HEK293 (cell line): ENCODE measurements at regions not wholly inside any gene's neighbourhood (a gene's known extent, or its start where the extent isn't known, plus 50 kb on each side); places are given as distances from the start of the nearest gene placed in this dataset.

Source experiments
- CTCF ChIA-PET: fragments of 350-600 bp; formaldehyde crosslinking; extraction: SDS; loops from one replicate; lab custom pipeline; 2021; ENCODE audit warnings: antibody characterized with exemption; lab: Yijun Ruan, JAX
- POLR2A ChIA-PET: fragments of 300-600 bp; formaldehyde crosslinking; extraction: SDS; loops from one replicate; lab custom pipeline; 2020; ENCODE audit warnings: antibody characterized with exemption, inconsistent platforms; lab: Yijun Ruan, JAX
- H3K27ac ChIP-seq: fragments of 200-500 bp; sonication (Bioruptor generic); 2 replicates; pipeline ENCODE4 v1.5.1; 2014; ENCODE audit warnings: low read depth, low read length, control low read depth, inconsistent platforms; ENCODE audit errors: extremely low read depth
- H3K36me3 ChIP-seq, 2 experiments: fragments of 200-500 bp in 1 of 2; sonication (Bioruptor generic) in 1 of 2; 1 replicate in 1 of 2; 2 replicates in 1 of 2; pipeline ENCODE4 v1.5.1; 2014 to 2017; ENCODE audit warnings: inconsistent platforms in 2 of 2, low read length in 2 of 2; ENCODE audit not compliant: control insufficient read depth in 2 of 2, insufficient read depth in 1 of 2
- H3K4me1 ChIP-seq: fragments of 200-500 bp; sonication (Bioruptor generic); 2 replicates; pipeline ENCODE4 v1.5.1; 2014; ENCODE audit warnings: mild to moderate bottlenecking, low read length, inconsistent platforms; ENCODE audit not compliant: control insufficient read depth, insufficient read depth
- H3K4me3 ChIP-seq: 2 replicates; pipeline ENCODE4 v1.5.1; 2011; ENCODE audit warnings: low read depth, mild to moderate bottlenecking, control low read depth, low read length, moderate library complexity
- H3K9me3 ChIP-seq: fragments of 200-500 bp; sonication (Bioruptor generic); 2 replicates; pipeline ENCODE4 v1.5.1; 2014; ENCODE audit warnings: low read depth, low read length, inconsistent platforms; ENCODE audit not compliant: control insufficient read depth, insufficient read depth
- BCL11B ChIP-seq: fragments of 450-650 bp; formaldehyde crosslinking; IDR thresholded peaks from 2 replicates; pipeline ENCODE4 v1.5.1; 2016; ENCODE audit warnings: low read depth, missing biosample characterization, missing genetic modification characterization
- ELK4 ChIP-seq: IDR thresholded peaks from 2 replicates; pipeline ENCODE4 v1.6.1; 2011; ENCODE audit warnings: mild to moderate bottlenecking, low read depth, low read length, borderline replicate concordance
- GLIS1 ChIP-seq: fragments of 450-650 bp; formaldehyde crosslinking; IDR thresholded peaks from 2 replicates; pipeline ENCODE4 v1.5.1; 2016; ENCODE audit warnings: missing biosample characterization, missing genetic modification characterization
- IKZF3 ChIP-seq: fragments of 450-650 bp; IDR thresholded peaks from 2 replicates; pipeline ENCODE4 v1.5.0; 2018; ENCODE audit warnings: missing biosample characterization, mild to moderate bottlenecking, missing genetic modification characterization, moderate library complexity
- INSM2 ChIP-seq: fragments of 450-650 bp; formaldehyde crosslinking; IDR thresholded peaks from 2 replicates; pipeline ENCODE4 v1.5.1; 2016; ENCODE audit warnings: missing biosample characterization, missing genetic modification characterization
- PRDM10 ChIP-seq: fragments of 450-650 bp; formaldehyde crosslinking; IDR thresholded peaks from 2 replicates; pipeline ENCODE4 v1.5.1; 2016; ENCODE audit warnings: missing biosample characterization, missing genetic modification characterization
- SCRT1 ChIP-seq: fragments of 450-650 bp; formaldehyde crosslinking; IDR thresholded peaks from 2 replicates; pipeline ENCODE4 v1.5.1; 2016; ENCODE audit warnings: missing biosample characterization, missing genetic modification characterization, borderline replicate concordance
- SETDB1 ChIP-seq: IDR thresholded peaks from one replicate; pipeline ENCODE4 v1.6.1; 2017; ENCODE audit warnings: mild to moderate bottlenecking, low read length, moderate library complexity, mixed read lengths; ENCODE audit not compliant: insufficient read length
- TSHZ1 ChIP-seq: fragments of 450-650 bp; formaldehyde crosslinking; IDR thresholded peaks from 2 replicates; pipeline ENCODE4 v1.5.1; 2016; ENCODE audit warnings: missing biosample characterization, missing genetic modification characterization, borderline replicate concordance
- WT1 ChIP-seq: fragments of 450-650 bp; formaldehyde crosslinking; IDR thresholded peaks from 2 replicates; pipeline ENCODE4 v1.5.1; 2016; ENCODE audit warnings: missing biosample characterization, missing genetic modification characterization
- ZNF366 ChIP-seq: fragments of 450-650 bp; formaldehyde crosslinking; conservative IDR thresholded peaks from 2 replicates; pipeline ENCODE4 v1.5.1; 2016; ENCODE audit warnings: missing biosample characterization, missing genetic modification characterization
- ZNF555 ChIP-seq: fragments of 450-650 bp; formaldehyde crosslinking; conservative IDR thresholded peaks from 2 replicates; pipeline ENCODE4 v1.5.1; 2017; ENCODE audit warnings: missing biosample characterization, mild to moderate bottlenecking, missing genetic modification characterization, inconsistent platforms
- ZSCAN16 ChIP-seq: fragments of 450-650 bp; formaldehyde crosslinking; IDR thresholded peaks from 2 replicates; pipeline ENCODE4 v1.5.1; 2016; ENCODE audit warnings: missing biosample characterization, missing genetic modification characterization
- ZSCAN23 ChIP-seq: fragments of 450-650 bp; formaldehyde crosslinking; IDR thresholded peaks from 2 replicates; pipeline ENCODE4 v1.5.1; 2016; ENCODE audit warnings: missing biosample characterization, missing genetic modification characterization
- ZSCAN4 ChIP-seq: fragments of 450-650 bp; formaldehyde crosslinking; IDR thresholded peaks from 2 replicates; pipeline ENCODE4 v1.5.1; 2017; ENCODE audit warnings: missing biosample characterization, missing genetic modification characterization
- ZSCAN5A ChIP-seq: fragments of 450-650 bp; formaldehyde crosslinking; IDR thresholded peaks from 2 replicates; pipeline ENCODE4 v1.5.1; 2016; ENCODE audit warnings: missing biosample characterization, missing genetic modification characterization

GRCh38 chr18:70982292-70982691 lies 693.4 kb downstream of the SOCS6 start (continued):
- no peak for TF ChIP-seq WT1 (tag by site-specific recombination)
- TF ChIP-seq TSHZ1 (tag by site-specific recombination) = no peak
- TF ChIP-seq ZNF366 (tag by site-specific recombination) = no peak

GRCh38 chr18:70981400-70982140 lies 692.7 kb downstream of the SOCS6 start:
- Histone ChIP-seq H3K27ac (no peak overlapping the region), H3K4me3 (no peak overlapping the region), H3K4me1 (no peaks in the 10 kb centered on the region), H3K36me3 (no peaks in the 10 kb centered on the region), H3K9me3 (no peaks in the 10 kb centered on the region)
- TF ChIP-seq ZSCAN4 = no peak
- TF ChIP-seq ZSCAN16 (tag by site-specific recombination) = no peak
- no peak for TF ChIP-seq GLIS1 (tag by site-specific recombination)
- TF ChIP-seq BCL11B = no peak
- TF ChIP-seq INSM2 (tag by site-specific recombination) = no peak
- no peak for TF ChIP-seq ZSCAN23 (tag by site-specific recombination)
- TF ChIP-seq IKZF3 (tag by site-specific recombination) = no peak
- TF ChIP-seq SCRT1 (tag by site-specific recombination) = no peak
- no peak for TF ChIP-seq ZSCAN5A
- TF ChIP-seq SETDB1 = no peak
- TF ChIP-seq ELK4 = no peak
- TF ChIP-seq PRDM10 (tag by site-specific recombination) = no peak
- TF ChIP-seq ZNF555 = no peak
- CTCF ChIA-PET = interaction anchor here (0.6 kb wide), 1 partner anchor 139 kb away, joined by 3 read pairs; no protein-coding TSS in a partner anchor
- POLR2A ChIA-PET = no interaction called here
